Medulla oblongata (tissue), 1 donor: ENCODE measurements at regions not wholly inside any gene's neighbourhood (a gene's known extent, or its start where the extent isn't known, plus 50 kb on each side); places are given as distances from the start of the nearest gene placed in this dataset.
A peak's percentile ranks its signal among the peaks of the same experiment; 100 is the strongest.
"Not testable (repeated sequence)": the region's sequence is repeated elsewhere in the genome, so short reads cannot be mapped to it uniquely, and the experiment has no call there.

Source experiments
- DNase-seq: peaks from one replicate; pipeline ENCODE4 v3.0.0-alpha.2; 2015; ENCODE audit errors: extremely low spot score

GRCh38 chr7:104264285-104264684 is 56.5 kb upstream of the ORC5 start:
- DNase-seq: no peak

GRCh38 chr7:104267701-104268368 is 60.0 kb upstream of the ORC5 start:
- peak; percentile 48 for DNase-seq

- DNase-seq: no peak
Measured at GRCh38 chr7:104271948-104272347, 56.5 kb upstream of the LHFPL3 start.

GRCh38 chr7:104272767-104273384 is 55.5 kb upstream of the LHFPL3 start:
- DNase-seq: peak; percentile 60

- no peak for DNase-seq
Measured at GRCh38 chr7:104275900-104276299, 52.5 kb upstream of the LHFPL3 start.

GRCh38 chr7:104276730-104277129 is 51.7 kb upstream of the LHFPL3 start:
- not testable (repeated sequence) for DNase-seq
